Liver (tissue), 3 donors: ENCODE measurements at regions not wholly inside any gene's neighbourhood (a gene's known extent, or its start where the extent isn't known, plus 50 kb on each side); places are given as distances from the start of the nearest gene placed in this dataset.

Experiments used
- CTCF ChIP-seq: fragments of 150-350 bp; IDR thresholded peaks from 2 replicates; pipeline ENCODE4 v1.5.1; 2017; ENCODE audit warnings: improper control_type of control experiment, low read depth, low read length; ENCODE audit not compliant: missing input control
- JUND ChIP-seq, 2 donors: IDR thresholded peaks; 2 replicates each; pipeline ENCODE4 v1.6.1; 2016; ENCODE audit warnings: antibody characterized with exemption in 2 of 2
- donor health status: healthy.
- donor health status: healthy.

DNA sequence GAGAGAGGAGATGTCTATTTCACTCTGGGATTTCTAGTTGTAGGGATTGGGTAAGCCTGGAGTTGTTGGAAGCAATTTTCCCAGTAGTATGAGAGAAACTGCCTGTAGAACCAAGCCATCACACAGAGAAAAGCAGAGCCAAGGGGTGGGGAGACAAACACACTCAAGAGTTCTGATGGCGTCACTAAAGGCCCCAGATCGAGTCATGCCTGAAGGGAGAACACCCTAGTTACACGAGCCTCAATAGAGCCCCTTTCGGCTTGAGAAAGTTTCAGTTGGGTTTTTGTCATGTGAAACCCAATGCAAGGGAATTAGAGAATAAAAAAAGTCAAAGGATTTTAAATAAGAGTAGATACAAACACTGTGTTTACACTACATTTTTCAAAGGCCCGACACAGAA lies 66.1 kb upstream of the PFN2 start:
- TF ChIP-seq JUND (IDR thresholded peaks at IDR 0.05) (no peak), CTCF (no peak)
